H1 (cell line): ENCODE measurements at regions not wholly inside any gene's neighbourhood (a gene's known extent, or its start where the extent isn't known, plus 50 kb on each side); places are given as distances from the start of the nearest gene placed in this dataset.

ENCODE experiments used
- CTCF ChIA-PET: fragments of 300-600 bp; sonication (Branson Sonifier 250); formaldehyde crosslinking; loops from one replicate; lab custom pipeline; 2021; ENCODE audit not compliant: partially characterized antibody; lab: Charles Lee
- POLR2A ChIA-PET: fragments of 300-600 bp; sonication (Branson Sonifier 250); formaldehyde crosslinking; loops from one replicate; lab custom pipeline; 2021; ENCODE audit warnings: inconsistent platforms; ENCODE audit not compliant: partially characterized antibody; lab: Charles Lee
- DNase-seq, 2 experiments: peaks; one replicate each; pipeline versions ENCODE4 v3.0.0 to v3.0.0-alpha.2; 2010 to 2022; ENCODE audit warnings: low spot score in 2 of 2, low read depth in 1 of 2, mixed read lengths in 1 of 2
- FAIRE-seq: peaks from 2 replicates; lab custom pipeline; 2011; peaks lifted over from hg19 to GRCh38; lab: Jason Lieb, UNC
- H2AFZ ChIP-seq: 2 replicates; pipeline ENCODE4 v1.8.1; 2012; ENCODE audit warnings: low read length, inconsistent platforms
- H2AK5ac ChIP-seq: 2 replicates; pipeline ENCODE4 v1.6.1; 2013; ENCODE audit warnings: low read depth, low read length
- H2BK120ac ChIP-seq: replicated peaks from 2 replicates; pipeline ENCODE3; 2013; ENCODE audit warnings: low read depth, low read length, inconsistent platforms
- H2BK12ac ChIP-seq: 2 replicates; pipeline ENCODE4 v1.6.1; 2013; ENCODE audit warnings: low read depth, low read length
- H2BK15ac ChIP-seq: 2 replicates; pipeline ENCODE4 v1.6.1; 2013; ENCODE audit warnings: low read length
- H2BK20ac ChIP-seq: 2 replicates; pipeline ENCODE4 v1.6.1; 2013; ENCODE audit warnings: low read length
- H2BK5ac ChIP-seq: 2 replicates; pipeline ENCODE4 v1.6.1; 2013; ENCODE audit warnings: low read depth, low read length
- H3K14ac ChIP-seq: 2 replicates; pipeline ENCODE4 v1.6.1; 2013; ENCODE audit warnings: inconsistent platforms; ENCODE audit not compliant: insufficient read length
- H3K18ac ChIP-seq: 2 replicates; pipeline ENCODE4 v1.6.1; 2013; ENCODE audit warnings: low read length; ENCODE audit errors: extremely low read depth
- H3K23ac ChIP-seq: 2 replicates; pipeline ENCODE4 v1.6.1; 2013; ENCODE audit warnings: inconsistent platforms; ENCODE audit not compliant: insufficient read length
- H3K23me2 ChIP-seq: 2 replicates; pipeline ENCODE4 v1.6.1; 2013; ENCODE audit warnings: low read depth, low read length
- H3K27ac ChIP-seq: 2 replicates; pipeline ENCODE4 v1.6.1; 2011; ENCODE audit warnings: low read depth, low read length, inconsistent platforms
- H3K27me3 ChIP-seq, 4 experiments: replicated peaks in 1 of 4; 1 replicate in 1 of 4; 2 replicates in 3 of 4; pipeline versions ENCODE4 v1.6.1 to v1.8.1; 2011 to 2013; ENCODE audit warnings: low read length in 3 of 4, mild to moderate bottlenecking in 3 of 4, inconsistent platforms in 2 of 4, mixed read lengths in 2 of 4, moderate library complexity in 1 of 4; ENCODE audit not compliant: control insufficient read depth in 3 of 4, insufficient read depth in 3 of 4; ENCODE audit errors: extremely low read depth in 1 of 4
- H3K36me3 ChIP-seq, 4 experiments: 2 replicates each; pipeline versions ENCODE4 v1.6.1 to v1.8.1; 2011 to 2013; ENCODE audit warnings: mild to moderate bottlenecking in 4 of 4, low read length in 3 of 4, moderate library complexity in 2 of 4, control low read depth in 1 of 4, inconsistent platforms in 1 of 4; ENCODE audit not compliant: insufficient read depth in 4 of 4, control insufficient read depth in 2 of 4
- H3K4ac ChIP-seq: replicated peaks from 2 replicates; pipeline ENCODE3; 2013; ENCODE audit warnings: low read length, low read depth, mixed read lengths, inconsistent platforms; ENCODE audit not compliant: insufficient read length
- H3K4me1 ChIP-seq, 4 experiments: replicated peaks in 1 of 4; 1 replicate in 1 of 4; 2 replicates in 3 of 4; pipeline versions ENCODE4 v1.6.1 to v1.8.1; 2011 to 2013; ENCODE audit warnings: low read length in 3 of 4, inconsistent platforms in 2 of 4, mixed read lengths in 1 of 4; ENCODE audit not compliant: insufficient read depth in 4 of 4, control insufficient read depth in 3 of 4
- H3K4me2 ChIP-seq, 2 experiments: 2 replicates each; pipeline versions ENCODE4 v1.6.1 to v1.8.1; 2011 to 2013; ENCODE audit warnings: low read depth in 2 of 2, low read length in 2 of 2, control low read depth in 1 of 2, inconsistent platforms in 1 of 2, mild to moderate bottlenecking in 1 of 2; ENCODE audit not compliant: insufficient read depth in 1 of 2
- H3K4me3 ChIP-seq, 4 experiments: fragments of 200-600, 300-600 bp in 1 of 4; sonication (generic), shearing (Covaris generic), sonication (Bioruptor Twin) in 1 of 4; 2 replicates each; pipeline versions ENCODE4 v1.5.1 to v1.8.1; 2011 to 2016; ENCODE audit warnings: low read length in 4 of 4, low read depth in 3 of 4, control low read depth in 2 of 4, inconsistent platforms in 2 of 4, mild to moderate bottlenecking in 2 of 4, mixed read lengths in 1 of 4, moderate library complexity in 1 of 4; ENCODE audit not compliant: insufficient read depth in 2 of 4; ENCODE audit errors: extremely low read depth in 1 of 4
- H3K56ac ChIP-seq: replicated peaks from 2 replicates; pipeline ENCODE3; 2013; ENCODE audit warnings: low read depth, mild to moderate bottlenecking, mixed read lengths, low read length, inconsistent platforms; ENCODE audit not compliant: insufficient read length
- H3K79me1 ChIP-seq: 2 replicates; pipeline ENCODE4 v1.6.1; 2013; ENCODE audit warnings: low read depth, low read length, control low read depth
- H3K79me2 ChIP-seq, 2 experiments: 2 replicates each; pipeline versions ENCODE4 v1.6.1 to v1.8.1; 2012 to 2013; ENCODE audit warnings: low read length in 2 of 2, mild to moderate bottlenecking in 2 of 2, inconsistent platforms in 1 of 2; ENCODE audit not compliant: insufficient read depth in 2 of 2, control insufficient read depth in 1 of 2
- H3K9ac ChIP-seq, 4 experiments: replicated peaks in 1 of 4; 1 replicate in 1 of 4; 2 replicates in 3 of 4; pipeline versions ENCODE4 v1.6.1 to v1.8.1; 2011 to 2013; ENCODE audit warnings: low read depth in 3 of 4, low read length in 3 of 4, control low read depth in 2 of 4, mild to moderate bottlenecking in 2 of 4, moderate library complexity in 2 of 4, inconsistent platforms in 1 of 4; ENCODE audit errors: extremely low read depth in 1 of 4
- H3K9me3 ChIP-seq, 2 experiments: 2 replicates each; pipeline versions ENCODE4 v1.6.1 to v1.8.1; 2012 to 2013; ENCODE audit warnings: mild to moderate bottlenecking in 2 of 2, moderate library complexity in 2 of 2, control low read depth in 1 of 2, inconsistent platforms in 1 of 2, low read depth in 1 of 2, low read length in 1 of 2, mixed read lengths in 1 of 2; ENCODE audit not compliant: insufficient read depth in 2 of 2
- H4K20me1 ChIP-seq, 2 experiments: replicated peaks in 1 of 2; 2 replicates each; pipeline versions ENCODE3 to v1.8.1; 2011 to 2013; ENCODE audit warnings: inconsistent platforms in 2 of 2, low read length in 2 of 2, mild to moderate bottlenecking in 1 of 2; ENCODE audit not compliant: insufficient read depth in 2 of 2, control insufficient read depth in 1 of 2
- H4K5ac ChIP-seq: 2 replicates; pipeline ENCODE4 v1.6.1; 2013; ENCODE audit warnings: low read length, low read depth, mixed read lengths, inconsistent platforms; ENCODE audit not compliant: insufficient read length
- H4K8ac ChIP-seq: 2 replicates; pipeline ENCODE4 v1.8.0; 2013; ENCODE audit warnings: mild to moderate bottlenecking, moderate library complexity, low read length, inconsistent platforms; ENCODE audit not compliant: insufficient read depth; ENCODE audit errors: extremely low read depth
- H4K91ac ChIP-seq: replicated peaks from 2 replicates; pipeline ENCODE3; 2013; ENCODE audit warnings: low read length, mixed read lengths, inconsistent platforms; ENCODE audit not compliant: insufficient read length
- CEBPB ChIP-seq: IDR thresholded peaks from 2 replicates; pipeline ENCODE4 v1.6.1; 2012; ENCODE audit warnings: low read depth, low read length
- RAD21 ChIP-seq, 2 experiments: IDR thresholded peaks in 1 of 2; conservative IDR thresholded peaks in 1 of 2; 2 replicates each; pipeline ENCODE4 v1.6.1; 2011; ENCODE audit warnings: low read depth in 2 of 2, low read length in 2 of 2, improper control_type of control experiment in 1 of 2, inconsistent platforms in 1 of 2, mild to moderate bottlenecking in 1 of 2, moderate library complexity in 1 of 2
- RFX5 ChIP-seq: IDR thresholded peaks from 2 replicates; pipeline ENCODE4 v1.6.1; 2011; ENCODE audit warnings: low read depth, low read length, improper control_type of control experiment, borderline replicate concordance
- SRF ChIP-seq: IDR thresholded peaks from 2 replicates; pipeline ENCODE4 v1.6.1; 2011; ENCODE audit warnings: mild to moderate bottlenecking, low read depth, low read length, moderate library complexity
- TCF12 ChIP-seq: IDR thresholded peaks from 2 replicates; pipeline ENCODE4 v1.6.1; 2011; ENCODE audit warnings: low read depth, mild to moderate bottlenecking, low read length
- TEAD4 ChIP-seq: IDR thresholded peaks from 2 replicates; pipeline ENCODE4 v1.6.1; 2012; ENCODE audit warnings: low read depth, low read length, inconsistent platforms, mixed read lengths
- WGBS, 2 experiments: shearing (Covaris generic) in 1 of 2; methylation state at CpG; one replicate each; pipeline versions ENCODE4 v1.1.6 to v1.1.7; 2013 to 2015; ENCODE audit warnings: low lambda C conversion rate in 2 of 2, mixed read lengths in 2 of 2, inconsistent platforms in 1 of 2, low coverage in 1 of 2, missing lambda C conversion rate in 1 of 2; ENCODE audit not compliant: insufficient replicate concordance in 2 of 2, insufficient coverage in 1 of 2, insufficient read length in 1 of 2; ENCODE audit errors: extremely low coverage in 1 of 2, missing lambda C conversion rate in 1 of 2; 5-methylcytosine and 5-hydroxymethylcytosine counted together

DNA sequence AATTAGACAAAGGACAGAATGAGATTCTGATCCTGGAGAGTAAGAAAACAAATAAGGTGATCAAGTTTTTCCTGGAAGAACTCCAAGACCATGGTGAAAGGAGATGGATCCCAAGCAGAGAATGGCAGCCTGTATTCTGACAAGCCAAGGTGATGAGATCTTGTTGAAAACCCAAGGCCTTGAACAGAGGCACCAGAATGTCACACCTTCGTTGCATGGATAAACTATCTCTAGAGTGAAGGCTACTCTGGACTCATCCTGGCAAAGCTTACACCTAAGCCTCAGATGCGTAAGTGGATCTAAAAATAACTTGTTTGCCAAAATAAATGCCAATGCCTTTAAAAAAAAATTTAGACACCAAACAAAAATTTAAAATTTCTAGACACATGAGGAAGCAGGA is 605.9 kb downstream of the ETNK1 start:
- Histone ChIP-seq H2AK5ac (no peak overlapping the region), H2BK12ac (no peak overlapping the region), H3K18ac (no peak overlapping the region), H3K4me1 (no peaks in the 10 kb centered on the region), H3K79me1 (no peaks in the 10 kb centered on the region), H4K20me1 (no peaks in the 10 kb centered on the region), H4K8ac (no peak overlapping the region), H3K56ac (no peak overlapping the region), H2BK120ac (no peak overlapping the region), H4K91ac (no peak overlapping the region), H3K4me2 (no peak overlapping the region), H3K79me2 (no peaks in the 10 kb centered on the region), H3K4me3 (no peak overlapping the region), H3K27me3 (no peaks in the 10 kb centered on the region), H3K36me3 (no peaks in the 10 kb centered on the region), H3K4ac (no peak overlapping the region), H2BK5ac (no peak overlapping the region), H3K14ac (no peak overlapping the region), H3K23ac (no peak overlapping the region), H3K23me2 (no peaks in the 10 kb centered on the region), H2BK20ac (no peak overlapping the region), H3K9ac (no peak overlapping the region), H4K5ac (no peak overlapping the region), H2BK15ac (no peak overlapping the region), H3K27ac (no peak overlapping the region), H3K9me3 (no peaks in the 10 kb centered on the region), H2AFZ (no peak overlapping the region)
- TF ChIP-seq TEAD4 (no peak), SRF (no peak), RAD21 (IDR thresholded peaks at IDR 0.05 in 1 of 2, conservative IDR thresholded peaks at IDR 0.05 in 1 of 2; ENCODE audit: low read depth in 2 of 2, low read length in 2 of 2) (no peak), RFX5 (no peak), TCF12 (no peak), CEBPB (no peak)
- DNase-seq (no peak), FAIRE-seq (no peak)
- POLR2A ChIA-PET = no interaction called here
- CTCF ChIA-PET = no interaction called here
- WGBS, 2 experiments = 91% methylated on average over 2 of the region's 2 CpGs; no CpG with 5 or more reads in 1 of the 2 experiments
